ENCODE measurements at regions not wholly inside any gene's neighbourhood (a gene's known extent, or its start where the extent isn't known, plus 50 kb on each side); places are given as distances from the start of the nearest gene placed in this dataset.

- no peaks in the 10 kb centered on the region for H3K36me3 ChIP-seq (ENCODE audit: control insufficient read depth, insufficient read depth, low read length)
- ChIA-PET POLR2A (no interaction called here), CTCF (no interaction called here)
- TF ChIP-seq CTCF (IDR thresholded peaks at IDR 0.05; ENCODE audit: insufficient read depth in 1 of 2, low read depth in 1 of 2, low read length in 1 of 2, severe bottlenecking in 1 of 2, unreplicated experiment in 1 of 2) = no peak
- no peak overlapping the region for H3K4me3 ChIP-seq (ENCODE audit: low read depth, low read length)
- intact Hi-C loops (cut with micrococcal nuclease; ENCODE audit: unreplicated experiment) = no loop called here
- Mint-ChIP-seq H3K27me3 (ENCODE audit: insufficient read depth, unreplicated experiment) (no peaks in the 10 kb centered on the region), H3K9me3 (ENCODE audit: unreplicated experiment) (no peaks in the 10 kb centered on the region), H3K36me3 (ENCODE audit: insufficient read depth, unreplicated experiment) (no peaks in the 10 kb centered on the region), H3K4me3 (ENCODE audit: unreplicated experiment) (no peak overlapping the region), H3K27ac (ENCODE audit: unreplicated experiment) (no peak overlapping the region), H3K4me1 (ENCODE audit: low read depth, unreplicated experiment) (no peaks in the 10 kb centered on the region)
- BruUV-seq (replicated peaks) = no TSS peak
- no peaks in the 10 kb centered on the region for H3K4me1 ChIP-seq
- no peaks in the 10 kb centered on the region for H3K27me3 ChIP-seq (replicated peaks; ENCODE audit: control insufficient read depth, insufficient read depth, low read length)
- DNase-seq = no peak
- H3K9me3 ChIP-seq = no peaks in the 10 kb centered on the region
Measured at GRCh38 chr9:24096756-24097155, 270.7 kb upstream of the ELAVL2 start.

GRCh38 chr9:24095246-24095645, 269.2 kb upstream of the ELAVL2 start:
- DNase-seq = no peak
- H3K36me3 Mint-ChIP-seq (ENCODE audit: insufficient read depth, unreplicated experiment) = no peaks in the 10 kb centered on the region
- H3K9me3 Mint-ChIP-seq (ENCODE audit: unreplicated experiment) = no peaks in the 10 kb centered on the region
- H3K27ac Mint-ChIP-seq (ENCODE audit: unreplicated experiment) = no peak overlapping the region
- Histone ChIP-seq H3K36me3 (ENCODE audit: control insufficient read depth, insufficient read depth, low read length) (no peaks in the 10 kb centered on the region), H3K9me3 (no peaks in the 10 kb centered on the region), H3K27me3 (replicated peaks; ENCODE audit: control insufficient read depth, insufficient read depth, low read length) (no peaks in the 10 kb centered on the region), H3K4me1 (no peaks in the 10 kb centered on the region), H3K4me3 (ENCODE audit: low read depth, low read length) (no peak overlapping the region)
- H3K4me3 Mint-ChIP-seq (ENCODE audit: unreplicated experiment) = no peak overlapping the region
- intact Hi-C loops (cut with micrococcal nuclease; ENCODE audit: unreplicated experiment) = no loop called here
- TF ChIP-seq CTCF (IDR thresholded peaks at IDR 0.05; ENCODE audit: insufficient read depth in 1 of 2, low read depth in 1 of 2, low read length in 1 of 2, severe bottlenecking in 1 of 2, unreplicated experiment in 1 of 2) = no peak
- H3K27me3 Mint-ChIP-seq (ENCODE audit: insufficient read depth, unreplicated experiment) = no peaks in the 10 kb centered on the region
- no TSS peak for BruUV-seq (replicated peaks)
- no peaks in the 10 kb centered on the region for H3K4me1 Mint-ChIP-seq (ENCODE audit: low read depth, unreplicated experiment)
- ChIA-PET CTCF (no interaction called here), POLR2A (no interaction called here)

- Mint-ChIP-seq H3K27ac (ENCODE audit: unreplicated experiment) (no peak overlapping the region), H3K4me3 (ENCODE audit: unreplicated experiment) (no peak overlapping the region), H3K27me3 (ENCODE audit: insufficient read depth, unreplicated experiment) (no peaks in the 10 kb centered on the region), H3K36me3 (ENCODE audit: insufficient read depth, unreplicated experiment) (no peaks in the 10 kb centered on the region), H3K9me3 (ENCODE audit: unreplicated experiment) (no peaks in the 10 kb centered on the region), H3K4me1 (ENCODE audit: low read depth, unreplicated experiment) (no peaks in the 10 kb centered on the region)
- H3K27me3 ChIP-seq (replicated peaks; ENCODE audit: control insufficient read depth, insufficient read depth, low read length) = no peaks in the 10 kb centered on the region
- no TSS peak for BruUV-seq (replicated peaks)
- H3K9me3 ChIP-seq = no peaks in the 10 kb centered on the region
- CTCF ChIA-PET = no interaction called here
- intact Hi-C loops (cut with micrococcal nuclease; ENCODE audit: unreplicated experiment) = no loop called here
- H3K4me1 ChIP-seq = no peaks in the 10 kb centered on the region
- no peak for TF ChIP-seq CTCF (IDR thresholded peaks at IDR 0.05; ENCODE audit: insufficient read depth in 1 of 2, low read depth in 1 of 2, low read length in 1 of 2, severe bottlenecking in 1 of 2, unreplicated experiment in 1 of 2)
- no peaks in the 10 kb centered on the region for H3K36me3 ChIP-seq (ENCODE audit: control insufficient read depth, insufficient read depth, low read length)
- no peak overlapping the region for H3K4me3 ChIP-seq (ENCODE audit: low read depth, low read length)
- DNase-seq = no peak
- POLR2A ChIA-PET = no interaction called here
Measured at GRCh38 chr9:24090566-24090965, 264.5 kb upstream of the ELAVL2 start.

All from Caco-2 (cell line).